Keratinocyte (primary cell): ENCODE measurements at regions not wholly inside any gene's neighbourhood (a gene's known extent, or its start where the extent isn't known, plus 50 kb on each side); places are given as distances from the start of the nearest gene placed in this dataset.

Experiments
- DNase-seq: peaks from one replicate; pipeline ENCODE4 v3.0.0-alpha.2; 2011; ENCODE audit warnings: low read depth, missing footprints, low spot score
- FAIRE-seq: peaks from 2 replicates; lab custom pipeline; 2011; peaks lifted over from hg19 to GRCh38; lab: Jason Lieb, UNC
- H2AFZ ChIP-seq: 2 replicates; pipeline ENCODE4 v1.6.0; 2012; ENCODE audit warnings: low read length, control low read depth, inconsistent platforms; ENCODE audit not compliant: control insufficient read depth
- H3K27ac ChIP-seq: 2 replicates; pipeline ENCODE4 v1.5.1; 2011; ENCODE audit warnings: low read length; ENCODE audit not compliant: control insufficient read depth, insufficient read depth
- H3K27me3 ChIP-seq: 3 replicates; pipeline ENCODE4 v1.6.0; 2011; ENCODE audit warnings: low read length; ENCODE audit not compliant: control insufficient read depth, insufficient read depth; ENCODE audit errors: extremely low read depth
- H3K36me3 ChIP-seq, 2 experiments: 2 replicates in 1 of 2; 3 replicates in 1 of 2; pipeline ENCODE4 v1.5.1; 2011; ENCODE audit warnings: low read length in 2 of 2, mild to moderate bottlenecking in 1 of 2; ENCODE audit not compliant: control insufficient read depth in 2 of 2, insufficient read depth in 2 of 2; ENCODE audit errors: extremely low read depth in 1 of 2
- H3K4me1 ChIP-seq: 3 replicates; pipeline ENCODE4 v1.5.1; 2011; ENCODE audit warnings: low read length; ENCODE audit not compliant: control insufficient read depth, insufficient read depth; ENCODE audit errors: extremely low read depth
- H3K4me2 ChIP-seq: 3 replicates; pipeline ENCODE4 v1.6.0; 2011; ENCODE audit warnings: low read depth, low read length; ENCODE audit not compliant: control insufficient read depth, insufficient read depth; ENCODE audit errors: extremely low read depth
- H3K4me3 ChIP-seq, 3 experiments: fragments of 200-600 bp in 1 of 3; sonication (generic) in 1 of 3; 2 replicates in 2 of 3; 3 replicates in 1 of 3; pipeline ENCODE4 v1.5.1; 2011 to 2016; ENCODE audit warnings: low read length in 3 of 3, mild to moderate bottlenecking in 3 of 3, control low read depth in 2 of 3, inconsistent platforms in 1 of 3, low read depth in 1 of 3, mixed read lengths in 1 of 3, mixed run types in 1 of 3, moderate library complexity in 1 of 3; ENCODE audit not compliant: control insufficient read depth in 2 of 3, insufficient read depth in 2 of 3; ENCODE audit errors: extremely low read depth in 1 of 3
- H3K79me2 ChIP-seq: 2 replicates; pipeline ENCODE4 v1.6.0; 2012; ENCODE audit warnings: low read length; ENCODE audit not compliant: control insufficient read depth, insufficient read depth
- H3K9ac ChIP-seq: 3 replicates; pipeline ENCODE4 v1.6.0; 2011; ENCODE audit warnings: low read length; ENCODE audit not compliant: control insufficient read depth, insufficient read depth; ENCODE audit errors: extremely low read depth
- H3K9me1 ChIP-seq: 3 replicates; pipeline ENCODE4 v1.6.0; 2011; ENCODE audit warnings: low read length; ENCODE audit not compliant: control insufficient read depth, insufficient read depth; ENCODE audit errors: extremely low read depth
- H3K9me3 ChIP-seq: 2 replicates; pipeline ENCODE4 v1.5.1; 2012; ENCODE audit warnings: low read depth, low read length; ENCODE audit not compliant: control insufficient read depth
- H4K20me1 ChIP-seq: 3 replicates; pipeline ENCODE4 v1.6.0; 2011; ENCODE audit warnings: low read length; ENCODE audit not compliant: control insufficient read depth, insufficient read depth; ENCODE audit errors: extremely low read depth
- EZH2 ChIP-seq: IDR thresholded peaks from one replicate; pipeline ENCODE4 v1.6.1; 2012; ENCODE audit warnings: inconsistent platforms, mild to moderate bottlenecking, low read length, moderate library complexity
- dilution Hi-C: fragments of 300-500 bp; cut with MboI; formaldehyde crosslinking; loops from one replicate; pipeline ENCODE4 v1.7.0; 2020; ENCODE audit warnings: low sequenced_read_pairs; ENCODE audit not compliant: extremely low pct_ligation_motif_present
- TF ChIP-seq, protein P1 (sequence below), 3 experiments: IDR thresholded peaks in 1 of 3; conservative IDR thresholded peaks in 1 of 3; optimal IDR thresholded peaks in 1 of 3; 2 replicates in 2 of 3; 3 replicates in 1 of 3; pipeline versions ENCODE3 to v1.5.1; 2011; ENCODE audit warnings: low read length in 3 of 3, mild to moderate bottlenecking in 3 of 3, moderate library complexity in 2 of 3, control low read depth in 1 of 3, inconsistent platforms in 1 of 3; ENCODE audit not compliant: insufficient read depth in 2 of 3; ENCODE audit errors: extremely low read depth in 1 of 3

DNA sequence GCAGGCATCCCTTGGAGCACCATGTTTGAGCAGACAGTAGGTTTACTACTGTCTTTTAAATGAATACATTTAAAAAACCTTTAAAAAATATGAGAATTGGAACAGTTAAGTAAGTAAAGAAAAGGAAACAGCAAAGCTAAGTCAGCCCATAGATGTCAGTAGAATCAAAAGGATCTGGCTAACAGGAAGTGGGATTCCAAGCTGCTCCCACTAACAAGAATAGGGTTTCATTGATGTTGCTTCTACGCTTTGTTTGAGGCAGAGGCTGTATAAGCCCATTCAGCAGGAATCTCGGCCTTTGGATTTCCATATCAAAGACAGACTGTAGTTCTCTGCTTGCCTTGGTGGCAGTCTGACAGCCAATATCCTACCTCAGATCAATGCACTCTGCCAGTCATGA is 122.9 kb upstream of the ELAC2 start:
- dilution Hi-C loops: no loop called here
- Histone ChIP-seq H3K4me2 (no peak overlapping the region), H2AFZ (no peak overlapping the region), H4K20me1 (no peaks in the 10 kb centered on the region), H3K9me3 (no peaks in the 10 kb centered on the region), H3K4me3 (no peak overlapping the region), H3K36me3 (no peaks in the 10 kb centered on the region), H3K9ac (no peak overlapping the region), H3K27me3 (no peaks in the 10 kb centered on the region), H3K9me1 (no peaks in the 10 kb centered on the region), H3K27ac (no peak overlapping the region), H3K4me1 (no peaks in the 10 kb centered on the region), H3K79me2 (no peaks in the 10 kb centered on the region)
- TF ChIP-seq, protein P1, sequence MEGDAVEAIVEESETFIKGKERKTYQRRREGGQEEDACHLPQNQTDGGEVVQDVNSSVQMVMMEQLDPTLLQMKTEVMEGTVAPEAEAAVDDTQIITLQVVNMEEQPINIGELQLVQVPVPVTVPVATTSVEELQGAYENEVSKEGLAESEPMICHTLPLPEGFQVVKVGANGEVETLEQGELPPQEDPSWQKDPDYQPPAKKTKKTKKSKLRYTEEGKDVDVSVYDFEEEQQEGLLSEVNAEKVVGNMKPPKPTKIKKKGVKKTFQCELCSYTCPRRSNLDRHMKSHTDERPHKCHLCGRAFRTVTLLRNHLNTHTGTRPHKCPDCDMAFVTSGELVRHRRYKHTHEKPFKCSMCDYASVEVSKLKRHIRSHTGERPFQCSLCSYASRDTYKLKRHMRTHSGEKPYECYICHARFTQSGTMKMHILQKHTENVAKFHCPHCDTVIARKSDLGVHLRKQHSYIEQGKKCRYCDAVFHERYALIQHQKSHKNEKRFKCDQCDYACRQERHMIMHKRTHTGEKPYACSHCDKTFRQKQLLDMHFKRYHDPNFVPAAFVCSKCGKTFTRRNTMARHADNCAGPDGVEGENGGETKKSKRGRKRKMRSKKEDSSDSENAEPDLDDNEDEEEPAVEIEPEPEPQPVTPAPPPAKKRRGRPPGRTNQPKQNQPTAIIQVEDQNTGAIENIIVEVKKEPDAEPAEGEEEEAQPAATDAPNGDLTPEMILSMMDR (optimal IDR thresholded peaks at IDR 0.05 in 1 of 3, IDR thresholded peaks at IDR 0.05 in 1 of 3, conservative IDR thresholded peaks at IDR 0.05 in 1 of 3; ENCODE audit: extremely low read depth in 1 of 3, insufficient read depth in 2 of 3, low read length in 3 of 3): no peak
- no peak for TF ChIP-seq EZH2
- FAIRE-seq (no peak), DNase-seq (no peak)

DNA sequence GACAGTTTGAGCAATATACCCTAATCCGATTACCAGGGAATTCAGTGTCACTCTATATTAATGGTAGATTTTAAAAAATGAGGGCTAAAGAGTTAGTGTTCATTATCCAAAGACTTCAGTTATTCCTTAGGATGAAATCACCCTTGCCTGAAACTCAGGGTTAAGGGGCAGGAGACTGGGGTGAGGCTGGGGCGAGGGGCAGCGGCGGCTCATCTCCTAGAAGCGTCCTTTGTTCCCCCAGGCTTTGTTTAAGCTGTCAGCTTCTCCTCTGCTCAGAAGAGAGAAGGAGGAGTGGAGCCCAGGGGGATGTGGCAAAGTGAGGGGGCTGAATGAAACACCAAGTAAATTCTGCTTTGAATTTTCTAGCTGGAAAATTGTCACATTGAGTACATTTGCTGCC is 117.7 kb upstream of the ELAC2 start:
- H3K4me3 ChIP-seq: no peak overlapping the region
- H3K36me3 ChIP-seq: no peaks in the 10 kb centered on the region
- H3K9me1 ChIP-seq: no peaks in the 10 kb centered on the region
- H3K4me1 ChIP-seq: no peaks in the 10 kb centered on the region
- TF ChIP-seq, protein P1 (optimal IDR thresholded peaks at IDR 0.05 in 1 of 3, IDR thresholded peaks at IDR 0.05 in 1 of 3, conservative IDR thresholded peaks at IDR 0.05 in 1 of 3; ENCODE audit: extremely low read depth in 1 of 3, insufficient read depth in 2 of 3, low read length in 3 of 3): no peak
- TF ChIP-seq EZH2: no peak
- DNase-seq (no peak), FAIRE-seq (no peak)
- no peak overlapping the region for H2AFZ ChIP-seq
- H3K27me3 ChIP-seq: no peaks in the 10 kb centered on the region
- H3K9ac ChIP-seq: no peak overlapping the region
- H4K20me1 ChIP-seq: no peaks in the 10 kb centered on the region
- H3K9me3 ChIP-seq: no peaks in the 10 kb centered on the region
- H3K4me2 ChIP-seq: no peak overlapping the region
- no peak overlapping the region for H3K27ac ChIP-seq
- no peaks in the 10 kb centered on the region for H3K79me2 ChIP-seq
- dilution Hi-C loops: no loop called here
